ENCODE measurements at regions not wholly inside any gene's neighbourhood (a gene's known extent, or its start where the extent isn't known, plus 50 kb on each side); places are given as distances from the start of the nearest gene placed in this dataset.

DNA sequence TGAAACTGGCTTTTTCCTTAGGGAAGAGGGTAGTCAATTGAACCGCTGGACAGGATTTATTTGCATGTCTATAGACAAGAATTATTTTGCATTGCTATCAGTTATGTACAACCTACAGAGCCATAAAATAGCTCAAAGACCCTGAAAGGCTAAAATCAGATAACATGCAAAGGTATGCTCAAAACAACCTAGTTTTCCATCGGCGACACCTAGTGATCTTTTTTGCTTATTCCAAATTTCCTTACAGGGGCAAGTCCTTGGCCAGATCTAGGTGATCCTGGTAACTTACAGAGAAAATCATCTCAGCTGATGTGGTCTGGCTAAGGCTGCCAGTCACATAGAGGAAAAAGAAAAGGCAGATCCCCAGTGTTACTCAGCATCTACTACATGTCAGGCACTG, 141.2 kb upstream of the RPL38 start:
- DNase-seq (no peak), ATAC-seq (no peak)
- Histone ChIP-seq H3K36me3 (no peaks in the 10 kb centered on the region), H3K4me3 (no peak overlapping the region), H3K27ac (no peak overlapping the region), H3K4me1 (no peaks in the 10 kb centered on the region), H3K27me3 (no peaks in the 10 kb centered on the region), H3K9me3 (no peaks in the 10 kb centered on the region)
- no peak for TF ChIP-seq POLR2A (IDR thresholded peaks at IDR 0.05)
- TF ChIP-seq, protein P1, sequence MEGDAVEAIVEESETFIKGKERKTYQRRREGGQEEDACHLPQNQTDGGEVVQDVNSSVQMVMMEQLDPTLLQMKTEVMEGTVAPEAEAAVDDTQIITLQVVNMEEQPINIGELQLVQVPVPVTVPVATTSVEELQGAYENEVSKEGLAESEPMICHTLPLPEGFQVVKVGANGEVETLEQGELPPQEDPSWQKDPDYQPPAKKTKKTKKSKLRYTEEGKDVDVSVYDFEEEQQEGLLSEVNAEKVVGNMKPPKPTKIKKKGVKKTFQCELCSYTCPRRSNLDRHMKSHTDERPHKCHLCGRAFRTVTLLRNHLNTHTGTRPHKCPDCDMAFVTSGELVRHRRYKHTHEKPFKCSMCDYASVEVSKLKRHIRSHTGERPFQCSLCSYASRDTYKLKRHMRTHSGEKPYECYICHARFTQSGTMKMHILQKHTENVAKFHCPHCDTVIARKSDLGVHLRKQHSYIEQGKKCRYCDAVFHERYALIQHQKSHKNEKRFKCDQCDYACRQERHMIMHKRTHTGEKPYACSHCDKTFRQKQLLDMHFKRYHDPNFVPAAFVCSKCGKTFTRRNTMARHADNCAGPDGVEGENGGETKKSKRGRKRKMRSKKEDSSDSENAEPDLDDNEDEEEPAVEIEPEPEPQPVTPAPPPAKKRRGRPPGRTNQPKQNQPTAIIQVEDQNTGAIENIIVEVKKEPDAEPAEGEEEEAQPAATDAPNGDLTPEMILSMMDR (IDR thresholded peaks at IDR 0.05) = no peak
- 55% methylated on average over 3 of the region's 3 CpGs for WGBS (ENCODE audit: insufficient coverage, low coverage, low lambda C conversion rate, missing lambda C conversion rate)
- intact Hi-C loops (cut with DNase I) = no loop called here

DNA sequence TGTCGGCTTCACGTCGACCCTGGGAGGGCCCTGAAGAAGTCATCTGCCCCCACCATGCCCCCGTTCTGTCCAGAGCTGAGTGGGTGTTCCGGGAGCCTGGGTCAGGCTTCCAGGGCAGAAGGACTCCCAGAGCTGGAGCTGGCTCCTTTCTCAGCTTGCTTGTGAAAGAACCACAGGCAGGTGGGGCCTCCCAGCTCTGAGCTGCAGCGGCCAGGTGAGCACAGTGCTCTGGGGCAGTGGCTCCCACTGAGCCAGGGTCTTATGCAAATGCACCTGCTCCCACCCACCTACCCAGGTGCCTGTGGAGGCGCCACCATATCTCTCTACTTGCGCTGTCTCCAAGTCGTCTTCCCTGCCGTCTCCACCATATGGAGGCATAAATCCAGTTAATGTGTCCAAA, 140.0 kb upstream of the RPL38 start:
- ATAC-seq = no peak
- no peaks in the 10 kb centered on the region for H3K4me1 ChIP-seq
- no peak overlapping the region for H3K4me3 ChIP-seq
- TF ChIP-seq, protein P1 (IDR thresholded peaks at IDR 0.05) = no peak
- no peak for TF ChIP-seq POLR2A (IDR thresholded peaks at IDR 0.05)
- WGBS (ENCODE audit: insufficient coverage, low coverage, low lambda C conversion rate, missing lambda C conversion rate) = 74% methylated on average over 4 of the region's 10 CpGs
- H3K36me3 ChIP-seq = no peaks in the 10 kb centered on the region
- DNase-seq = no peak
- no peak overlapping the region for H3K27ac ChIP-seq
- intact Hi-C loops (cut with DNase I) = no loop called here
- H3K27me3 ChIP-seq = no peaks in the 10 kb centered on the region
- no peaks in the 10 kb centered on the region for H3K9me3 ChIP-seq

DNA sequence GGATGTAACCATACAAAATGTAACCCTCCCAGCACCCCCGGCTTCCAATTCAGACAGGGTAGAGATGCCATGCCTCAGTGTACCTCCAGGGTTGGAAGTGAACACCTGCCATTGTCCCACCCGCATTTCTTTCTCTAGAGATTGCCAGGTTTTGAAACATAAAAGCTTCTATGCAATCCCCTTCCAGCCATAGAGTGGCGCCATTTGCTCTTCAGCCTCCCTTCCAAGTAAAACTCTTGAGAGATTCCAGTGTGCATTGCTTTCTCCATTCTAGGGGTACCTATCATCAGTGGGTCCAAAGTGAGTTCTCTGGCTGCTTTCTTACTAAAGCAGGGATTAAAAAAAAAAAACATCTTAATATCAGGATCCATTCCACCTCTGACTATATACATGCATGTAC, 133.1 kb upstream of the RPL38 start:
- H3K27me3 ChIP-seq = no peaks in the 10 kb centered on the region
- intact Hi-C loops (cut with DNase I) = no loop called here
- no peak overlapping the region for H3K27ac ChIP-seq
- no CpG with 5 or more reads among the region's 3 CpGs for WGBS (ENCODE audit: insufficient coverage, low coverage, low lambda C conversion rate, missing lambda C conversion rate)
- H3K4me3 ChIP-seq = no peak overlapping the region
- ATAC-seq (no peak), DNase-seq (no peak)
- TF ChIP-seq, protein P1 (IDR thresholded peaks at IDR 0.05) = no peak
- TF ChIP-seq POLR2A (IDR thresholded peaks at IDR 0.05) = no peak
- H3K9me3 ChIP-seq = no peaks in the 10 kb centered on the region
- H3K36me3 ChIP-seq = no peaks in the 10 kb centered on the region
- H3K4me1 ChIP-seq = no peaks in the 10 kb centered on the region

DNA sequence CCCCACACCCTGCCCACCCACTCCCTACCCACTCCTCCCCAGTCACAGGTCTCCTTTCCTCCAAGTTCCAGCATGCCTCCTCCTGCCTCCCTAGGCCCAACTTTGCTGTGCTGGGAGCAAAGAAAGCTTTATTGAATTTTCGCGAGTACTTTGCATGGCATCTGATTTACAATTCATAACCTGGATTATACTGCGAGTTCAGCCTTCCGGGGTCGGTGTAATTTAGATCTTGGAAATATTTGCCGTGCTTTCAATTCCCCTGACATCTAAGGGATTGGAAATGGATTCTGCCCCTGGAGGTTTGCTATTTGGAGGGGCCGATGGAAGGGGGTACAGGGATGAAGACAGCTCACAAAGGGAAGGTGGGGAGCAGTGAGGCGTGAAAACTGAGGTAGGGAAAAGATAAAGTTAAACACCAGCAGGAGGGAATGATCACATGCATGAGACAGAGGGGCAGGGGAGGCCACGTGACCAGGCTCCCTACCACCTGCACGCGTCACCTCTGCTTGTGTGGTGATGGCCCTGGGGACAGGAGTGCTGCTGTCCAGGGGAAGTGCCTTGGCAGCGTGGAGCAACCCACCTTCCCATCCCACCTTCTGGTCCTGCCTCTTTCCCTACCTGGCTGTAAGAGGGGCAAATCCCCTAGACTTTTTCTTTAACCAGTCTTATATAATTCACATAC, 132.3 kb upstream of the RPL38 start:
- no peak overlapping the region for H3K4me3 ChIP-seq
- 72% methylated on average over 8 of the region's 12 CpGs for WGBS (ENCODE audit: insufficient coverage, low coverage, low lambda C conversion rate, missing lambda C conversion rate)

More for the DNA sequence above, 132.3 kb upstream of the RPL38 start:
- no peak for TF ChIP-seq POLR2A (IDR thresholded peaks at IDR 0.05)
- TF ChIP-seq, protein P1 (IDR thresholded peaks at IDR 0.05) = no peak
- no peak for ATAC-seq
- no peak overlapping the region for H3K27ac ChIP-seq
- H3K36me3 ChIP-seq = no peaks in the 10 kb centered on the region
- H3K27me3 ChIP-seq = no peaks in the 10 kb centered on the region
- H3K9me3 ChIP-seq = no peaks in the 10 kb centered on the region
- intact Hi-C loops (cut with DNase I) = no loop called here
- no peak for DNase-seq
- no peaks in the 10 kb centered on the region for H3K4me1 ChIP-seq

Data from right lobe of liver (tissue), 6 donors.